SK-N-SH treated with all-trans-retinoic acid at 6 μM for 48 hours (cell line): ENCODE measurements at regions not wholly inside any gene's neighbourhood (a gene's known extent, or its start where the extent isn't known, plus 50 kb on each side); places are given as distances from the start of the nearest gene placed in this dataset.

Experiments
- TOX ChIP-seq: fragments of 250-450 bp; sonication (Bioruptor Pico); IDR thresholded peaks from 2 replicates; pipeline ENCODE4 v1.8.0; 2021; ENCODE audit warnings: mild to moderate bottlenecking, moderate library complexity, borderline replicate concordance
- ZNF565 ChIP-seq: fragments of 450-650 bp; formaldehyde crosslinking; conservative IDR thresholded peaks from 2 replicates; pipeline ENCODE4 v1.5.0; 2020; ENCODE audit warnings: low read depth, mild to moderate bottlenecking, moderate library complexity

DNA sequence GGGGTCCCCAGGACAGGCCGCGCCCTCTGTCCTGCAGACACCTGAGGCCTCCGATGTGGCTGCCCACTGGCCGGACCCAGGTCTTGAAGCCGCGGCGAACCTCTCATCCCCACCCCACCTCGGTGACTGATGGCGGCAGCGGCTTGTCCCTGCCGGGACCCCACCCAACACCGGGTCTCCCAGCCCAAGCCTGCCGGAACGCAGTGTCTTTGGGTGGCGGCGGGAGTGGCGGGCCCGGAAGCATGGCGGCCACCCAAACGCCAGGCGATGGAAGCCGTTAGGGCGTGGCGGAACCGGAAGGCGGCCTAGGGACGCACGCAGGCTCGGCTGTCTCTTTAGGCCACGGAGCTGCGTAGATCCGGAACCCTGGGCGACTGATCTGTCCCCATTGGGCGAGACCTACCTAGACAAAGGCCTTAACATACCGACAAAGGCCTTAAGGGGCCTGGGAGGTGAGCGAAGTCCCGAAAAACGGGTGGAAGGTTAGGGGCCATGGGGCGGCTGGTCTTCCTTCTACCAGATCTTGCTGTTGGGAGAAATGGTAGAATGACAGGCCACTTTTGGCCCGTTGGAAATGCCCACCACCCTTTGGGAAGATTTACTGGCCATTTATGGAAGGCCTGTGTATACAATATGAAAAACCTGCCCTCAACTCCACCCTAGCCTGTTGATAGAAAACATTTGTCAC, 94.6 kb upstream of the SMC2 start:
- TF ChIP-seq TOX: no peak
- TF ChIP-seq ZNF565: no peak
